Panc1 (cell line): ENCODE measurements at regions not wholly inside any gene's neighbourhood (a gene's known extent, or its start where the extent isn't known, plus 50 kb on each side); places are given as distances from the start of the nearest gene placed in this dataset.
"Not testable (repeated sequence)": the region's sequence is repeated elsewhere in the genome, so short reads cannot be mapped to it uniquely, and the experiment has no call there.

Experiments used
- CTCF ChIP-seq: fragments of 450-650 bp; IDR thresholded peaks from 2 replicates; pipeline ENCODE4 v1.5.1; 2017; ENCODE audit warnings: mild to moderate bottlenecking
- POLR2AphosphoS5 ChIP-seq: IDR thresholded peaks from 2 replicates; pipeline ENCODE4 v1.6.1; 2012; ENCODE audit warnings: mild to moderate bottlenecking, low read depth, low read length, moderate library complexity
- REST ChIP-seq, 2 experiments: IDR thresholded peaks; 2 replicates each; pipeline ENCODE4 v1.6.1; 2011 to 2012; ENCODE audit warnings: low read depth in 2 of 2, control low read depth in 1 of 2, low read length in 1 of 2, mild to moderate bottlenecking in 1 of 2, moderate library complexity in 1 of 2; ENCODE audit not compliant: insufficient read depth in 1 of 2

GRCh38 chr10:16026832-16027231, 166.5 kb upstream of the MINDY3 start:
- not testable (repeated sequence) for TF ChIP-seq CTCF; REST (IDR thresholded peaks at IDR 0.05; ENCODE audit: insufficient read depth in 1 of 2, low read depth in 2 of 2, low read length in 1 of 2); POLR2AphosphoS5
